HAP-1 (cell line): ENCODE measurements at regions not wholly inside any gene's neighbourhood (a gene's known extent, or its start where the extent isn't known, plus 50 kb on each side); places are given as distances from the start of the nearest gene placed in this dataset.
"Not testable (repeated sequence)": the region's sequence is repeated elsewhere in the genome, so short reads cannot be mapped to it uniquely, and the experiment has no call there.

ENCODE experiments used
- DNase-seq, 2 experiments: peaks; one replicate each; pipeline ENCODE4 v3.0.0-alpha.2; 2016 to 2020; ENCODE audit warnings: low spot score in 2 of 2
- H3K27me3 ChIP-seq: fragments of 250-450 bp; sonication (Bioruptor Pico); 2 replicates; pipeline ENCODE4 v1.5.1; 2020; ENCODE audit warnings: low read depth, mild to moderate bottlenecking, moderate library complexity
- H3K36me3 ChIP-seq: fragments of 250-450 bp; sonication (Bioruptor Pico); replicated peaks from 2 replicates; pipeline ENCODE4 v1.5.1; 2020; ENCODE audit warnings: mild to moderate bottlenecking
- H3K4me1 ChIP-seq: fragments of 250-450 bp; sonication (Bioruptor Pico); 2 replicates; pipeline ENCODE4 v1.5.1; 2020; ENCODE audit warnings: mild to moderate bottlenecking
- H3K4me3 ChIP-seq: fragments of 250-450 bp; sonication (Bioruptor Pico); 2 replicates; pipeline ENCODE4 v1.5.1; 2020; ENCODE audit warnings: mild to moderate bottlenecking, moderate library complexity
- H3K9me3 ChIP-seq: fragments of 250-450 bp; sonication (Bioruptor Pico); 2 replicates; pipeline ENCODE4 v1.5.1; 2020; ENCODE audit warnings: mild to moderate bottlenecking, moderate library complexity
- in situ Hi-C: fragments of 300-500 bp; cut with MboI; formaldehyde crosslinking; loops from 3 replicates; pipeline ENCODE4 v1.14.3; 2020; ENCODE audit warnings: low sequenced_read_pairs, inconsistent platforms, mixed read lengths

DNA sequence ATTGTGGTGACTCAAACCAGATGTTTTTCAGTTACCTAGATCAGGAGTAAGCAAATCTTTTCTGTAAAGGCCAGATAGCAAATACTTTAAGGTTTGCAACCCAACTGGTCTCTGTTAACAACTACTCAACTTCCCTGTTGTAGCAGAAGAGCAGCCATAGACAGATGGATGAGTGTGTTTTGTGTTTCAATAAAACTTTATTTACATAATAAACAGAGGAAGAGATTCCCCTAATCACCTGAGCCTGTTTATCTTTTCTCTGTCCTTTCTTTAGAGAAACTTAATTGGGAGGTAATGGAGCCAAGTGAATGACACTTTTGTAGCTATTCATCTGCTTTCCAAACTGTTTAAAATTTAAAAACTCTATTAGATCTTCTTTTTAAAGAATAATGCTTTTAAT is 365.1 kb downstream of the IPO8 start:
- no peaks in the 10 kb centered on the region for H3K9me3 ChIP-seq
- in situ Hi-C loops = no loop called here
- no peak for DNase-seq
- H3K36me3 ChIP-seq = no peaks in the 10 kb centered on the region
- H3K27me3 ChIP-seq = no peaks in the 10 kb centered on the region
- no peaks in the 10 kb centered on the region for H3K4me1 ChIP-seq
- no peak overlapping the region for H3K4me3 ChIP-seq

GRCh38 chr12:30329281-30329680 is 366.4 kb downstream of the IPO8 start:
- Histone ChIP-seq H3K36me3 (no peaks in the 10 kb centered on the region), H3K9me3 (no peaks in the 10 kb centered on the region), H3K4me1 (no peaks in the 10 kb centered on the region), H3K27me3 (no peaks in the 10 kb centered on the region), H3K4me3 (no peak overlapping the region)
- in situ Hi-C loops = no loop called here
- DNase-seq = no peak

GRCh38 chr12:30323008-30323407 is 372.7 kb downstream of the IPO8 start:
- no peak for DNase-seq
- no peaks in the 10 kb centered on the region for H3K36me3 ChIP-seq
- no peaks in the 10 kb centered on the region for H3K27me3 ChIP-seq
- H3K9me3 ChIP-seq = no peaks in the 10 kb centered on the region
- in situ Hi-C loops = no loop called here
- H3K4me3 ChIP-seq = no peak overlapping the region
- H3K4me1 ChIP-seq = no peaks in the 10 kb centered on the region

GRCh38 chr12:30320561-30320960 is 375.1 kb downstream of the IPO8 start:
- in situ Hi-C loops = no loop called here
- no peak overlapping the region for H3K4me3 ChIP-seq
- no peaks in the 10 kb centered on the region for H3K27me3 ChIP-seq
- no peaks in the 10 kb centered on the region for H3K36me3 ChIP-seq
- DNase-seq = no peak
- no peaks in the 10 kb centered on the region for H3K9me3 ChIP-seq
- H3K4me1 ChIP-seq = no peaks in the 10 kb centered on the region

GRCh38 chr12:30314506-30315100 is 381.1 kb downstream of the IPO8 start:
- H3K4me1 ChIP-seq = no peaks in the 10 kb centered on the region
- H3K27me3 ChIP-seq = no peaks in the 10 kb centered on the region
- no peak overlapping the region for H3K4me3 ChIP-seq
- DNase-seq = no peak
- in situ Hi-C loops = no loop called here
- H3K9me3 ChIP-seq = no peaks in the 10 kb centered on the region
- H3K36me3 ChIP-seq = no peaks in the 10 kb centered on the region

GRCh38 chr12:30308010-30308717 is 387.5 kb downstream of the IPO8 start:
- H3K4me1 ChIP-seq = peaks cover 6% of the 10 kb centered on the region; the same call in 1 of the 2 replicates
- no peaks in the 10 kb centered on the region for H3K9me3 ChIP-seq
- no peaks in the 10 kb centered on the region for H3K36me3 ChIP-seq
- in situ Hi-C loops = no loop called here
- no peaks in the 10 kb centered on the region for H3K27me3 ChIP-seq
- no peak overlapping the region for H3K4me3 ChIP-seq
- peak in 1 of 2 experiments; percentile 6 for DNase-seq

DNA sequence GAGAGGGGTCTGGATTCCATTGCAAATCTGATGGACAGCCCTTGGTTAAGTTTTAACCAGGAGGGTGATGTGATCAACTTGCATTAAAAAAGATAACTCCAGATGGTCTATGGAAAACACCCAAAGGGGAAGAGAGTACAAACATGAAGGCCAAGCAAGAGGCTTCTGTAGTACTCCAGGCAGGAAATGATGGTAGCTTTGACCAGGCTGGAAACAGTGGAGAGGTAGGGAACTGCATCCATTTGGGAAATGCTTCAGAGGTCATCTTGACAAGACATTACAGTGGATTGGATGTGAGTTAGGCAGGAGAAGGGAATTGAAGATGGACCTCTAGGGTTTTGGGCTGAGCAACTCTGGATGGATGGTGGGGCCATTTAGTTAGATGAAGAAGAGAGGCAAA is 391.1 kb downstream of the IPO8 start:
- Histone ChIP-seq H3K36me3 (no peaks in the 10 kb centered on the region), H3K4me3 (no peak overlapping the region), H3K4me1 (peaks cover 6% of the 10 kb centered on the region; the same call in 1 of the 2 replicates), H3K9me3 (no peaks in the 10 kb centered on the region), H3K27me3 (no peaks in the 10 kb centered on the region)
- in situ Hi-C loops = no loop called here
- no peak for DNase-seq

DNA sequence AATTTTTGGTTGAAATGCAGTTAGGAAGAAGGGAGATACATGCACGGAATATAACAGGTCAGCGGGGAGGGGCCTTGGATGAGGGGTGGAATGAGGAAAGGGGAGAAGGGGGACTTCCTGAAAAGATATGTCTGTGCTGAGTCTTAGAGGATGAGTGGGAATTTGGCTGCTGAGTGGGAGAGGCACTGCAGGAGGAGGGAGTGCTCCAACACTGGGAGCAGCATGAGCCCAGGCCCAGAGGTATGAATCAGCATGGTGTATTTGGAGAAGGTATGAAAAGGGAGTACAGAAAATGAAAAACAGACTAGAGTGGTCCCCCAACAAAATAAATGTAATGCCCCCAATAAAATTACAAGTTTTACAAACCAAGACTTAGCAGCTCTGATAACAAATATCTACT is 394.4 kb downstream of the IPO8 start:
- DNase-seq = no peak
- in situ Hi-C loops = no loop called here
- H3K27me3 ChIP-seq = no peaks in the 10 kb centered on the region
- no peaks in the 10 kb centered on the region for H3K4me1 ChIP-seq
- H3K36me3 ChIP-seq = no peaks in the 10 kb centered on the region
- no peak overlapping the region for H3K4me3 ChIP-seq
- no peaks in the 10 kb centered on the region for H3K9me3 ChIP-seq

DNA sequence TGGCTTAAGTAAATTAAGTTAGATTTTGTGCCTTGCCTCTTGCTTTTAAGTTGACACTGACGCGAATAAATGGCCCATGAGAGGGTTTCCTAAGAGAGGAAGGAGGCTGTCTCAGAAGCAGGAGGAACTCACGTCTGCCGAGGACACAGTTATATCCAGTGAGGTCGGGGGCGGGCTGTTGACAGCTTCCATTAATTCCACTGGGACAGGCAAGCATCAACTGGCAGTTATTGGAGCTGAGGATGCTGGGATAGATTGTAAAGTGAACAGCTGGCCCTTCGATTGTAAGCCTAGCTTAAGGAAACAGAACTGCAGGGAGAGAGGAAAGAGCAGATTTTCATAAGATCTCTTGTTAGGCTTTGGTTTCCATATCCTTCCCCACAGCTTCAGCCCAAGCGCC is 399.2 kb downstream of the IPO8 start:
- no peak for DNase-seq
- in situ Hi-C loops = loop anchor here (25.0 kb wide), 1 partner anchor 759 kb away; no protein-coding TSS in a partner anchor
- Histone ChIP-seq H3K36me3 (no peaks in the 10 kb centered on the region), H3K4me1 (no peaks in the 10 kb centered on the region), H3K9me3 (no peaks in the 10 kb centered on the region), H3K27me3 (no peaks in the 10 kb centered on the region), H3K4me3 (no peak overlapping the region)

GRCh38 chr12:30286345-30286926 is 409.2 kb downstream of the IPO8 start:
- no peak overlapping the region for H3K4me3 ChIP-seq
- in situ Hi-C loops = loop anchor here (25.0 kb wide), 1 partner anchor 749 kb away; no protein-coding TSS in a partner anchor
- H3K4me1 ChIP-seq = no peaks in the 10 kb centered on the region
- no peaks in the 10 kb centered on the region for H3K9me3 ChIP-seq
- no peaks in the 10 kb centered on the region for H3K27me3 ChIP-seq
- H3K36me3 ChIP-seq = no peaks in the 10 kb centered on the region
- peak; percentile 37 to 70 for DNase-seq

DNA sequence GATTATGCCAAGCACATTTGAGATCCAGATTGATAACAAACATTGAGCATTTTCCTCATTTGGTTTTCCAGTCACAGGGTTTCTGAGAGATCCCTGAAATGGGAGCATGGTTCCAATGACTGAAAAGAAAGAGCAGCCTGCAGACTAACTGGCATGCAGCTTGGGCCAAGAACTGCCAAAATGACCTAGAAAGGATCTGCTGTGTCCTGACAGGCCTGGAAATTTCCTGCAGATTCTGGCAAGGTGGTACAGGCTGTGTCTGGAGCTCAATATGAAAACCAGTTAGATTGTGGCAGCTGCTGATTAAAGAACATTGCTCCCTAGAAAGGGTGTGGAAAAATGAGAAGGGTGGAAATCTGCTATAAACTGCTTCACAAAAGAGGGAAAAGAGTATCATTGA is 417.3 kb downstream of the IPO8 start:
- H3K4me1 ChIP-seq = no peaks in the 10 kb centered on the region
- in situ Hi-C loops = loop anchor here (25.0 kb wide), 1 partner anchor 741 kb away; no protein-coding TSS in a partner anchor

GRCh38 chr12:30272515-30272914 is 423.2 kb downstream of the IPO8 start:
- H3K4me1 ChIP-seq, H3K4me3 ChIP-seq, H3K9me3 ChIP-seq, H3K36me3 ChIP-seq, H3K27me3 ChIP-seq, DNase-seq, in situ Hi-C loops: not testable (repeated sequence)

More for the DNA sequence above, 417.3 kb downstream of the IPO8 start:
- Histone ChIP-seq H3K9me3 (no peaks in the 10 kb centered on the region; the same call in 1 of the 2 replicates), H3K4me3 (no peak overlapping the region), H3K36me3 (no peaks in the 10 kb centered on the region), H3K27me3 (no peaks in the 10 kb centered on the region)
- no peak for DNase-seq

GRCh38 chr12:30269496-30269895 is 426.2 kb downstream of the IPO8 start:
- Histone ChIP-seq H3K4me1 (no peaks in the 10 kb centered on the region), H3K36me3 (no peaks in the 10 kb centered on the region), H3K27me3 (no peaks in the 10 kb centered on the region), H3K9me3 (peaks cover 3% of the 10 kb centered on the region), H3K4me3 (no peak overlapping the region)
- DNase-seq = no peak
- in situ Hi-C loops = no loop called here

DNA sequence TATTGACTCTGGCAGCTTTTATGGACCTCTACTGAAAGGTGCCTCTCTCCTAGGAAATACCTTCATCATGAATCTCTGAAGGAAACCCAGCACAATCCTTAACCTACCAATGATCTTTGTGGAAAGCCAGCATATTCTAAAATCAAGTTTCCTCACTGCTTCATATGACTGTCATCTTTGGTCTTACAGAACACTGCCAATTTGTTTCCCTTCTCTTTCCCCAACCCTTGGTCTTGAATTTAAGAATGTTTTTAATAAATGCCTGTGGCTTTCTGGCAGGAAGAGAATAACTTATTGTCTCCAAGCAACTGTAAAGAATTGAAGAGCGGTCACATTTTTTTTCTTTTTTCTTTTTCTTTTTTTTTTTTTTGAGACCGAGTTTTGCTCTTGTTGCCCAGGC is 427.6 kb downstream of the IPO8 start:
- Histone ChIP-seq H3K27me3 (no peaks in the 10 kb centered on the region), H3K4me3 (no peak overlapping the region), H3K9me3 (peaks cover 3% of the 10 kb centered on the region), H3K36me3 (no peaks in the 10 kb centered on the region), H3K4me1 (no peaks in the 10 kb centered on the region)
- DNase-seq = no peak
- in situ Hi-C loops = no loop called here
